ENCODE measurements at regions not wholly inside any gene's neighbourhood (a gene's known extent, or its start where the extent isn't known, plus 50 kb on each side); places are given as distances from the start of the nearest gene placed in this dataset.
"Not testable (repeated sequence)": the region's sequence is repeated elsewhere in the genome, so short reads cannot be mapped to it uniquely, and the experiment has no call there.

GRCh38 chr7:65554553-65555476 is 181.2 kb downstream of the ZNF92 start:
- no CpG with 5 or more reads among the region's 85 CpGs for WGBS, 2 experiments (ENCODE audit: extremely low coverage in 2 of 2, insufficient read length in 1 of 2)
- H3K9ac ChIP-seq (ENCODE audit: low read depth, low read length); H3K27ac ChIP-seq (ENCODE audit: insufficient read depth, low read length); CTCF ChIA-PET; H3K4me1 ChIP-seq (ENCODE audit: control insufficient read depth, insufficient read depth, low read length); H2BK20ac ChIP-seq (ENCODE audit: low read depth, low read length); H3K4me3 ChIP-seq (ENCODE audit: insufficient read depth, low read depth, low read length); H2BK15ac ChIP-seq (ENCODE audit: low read depth, low read length); H3K56ac ChIP-seq (ENCODE audit: extremely low read depth, insufficient read depth, low read length); BruUV-seq (replicated peaks); DNase-seq; H3K9me3 ChIP-seq (ENCODE audit: control insufficient read depth, insufficient read depth, low read length); H2AFZ ChIP-seq (replicated peaks; ENCODE audit: low read length, poor library complexity); dilution Hi-C loops (cut with HindIII; ENCODE audit: low sequenced_read_pairs, unreplicated experiment); H3K18ac ChIP-seq (ENCODE audit: low read depth, low read length); H3K4ac ChIP-seq (ENCODE audit: low read depth, low read length); in situ Hi-C loops (cut with MboI; ENCODE audit: low sequenced_read_pairs); H3K36me3 ChIP-seq (ENCODE audit: control insufficient read depth, insufficient read depth, low read length); H4K5ac ChIP-seq (ENCODE audit: low read depth, low read length); POLR2A ChIA-PET (ENCODE audit: unreplicated experiment); H3K27me3 ChIP-seq (ENCODE audit: control insufficient read depth, insufficient read depth, low read length); H4K20me1 ChIP-seq (ENCODE audit: insufficient read depth, low read length); H3K23ac ChIP-seq (ENCODE audit: low read depth, low read length); H3K4me2 ChIP-seq (ENCODE audit: low read depth, low read length); intact Hi-C loops (cut with micrococcal nuclease); H2BK5ac ChIP-seq (ENCODE audit: low read depth, low read length, poor library complexity, severe bottlenecking); H4K8ac ChIP-seq (ENCODE audit: low read depth in 2 of 2, low read length in 2 of 2); H3K79me1 ChIP-seq (ENCODE audit: low read depth in 1 of 2, low read length in 2 of 2); H2BK120ac ChIP-seq (ENCODE audit: low read depth, low read length); H4K91ac ChIP-seq (ENCODE audit: insufficient read depth, low read depth, low read length); H2AK5ac ChIP-seq (ENCODE audit: low read depth, low read length); H3K14ac ChIP-seq (replicated peaks; ENCODE audit: low read depth, low read length); H3K9me1 ChIP-seq (ENCODE audit: insufficient read depth, low read length); H2AK9ac ChIP-seq (replicated peaks; ENCODE audit: low read depth, low read length, poor library complexity): not testable (repeated sequence)
- ATAC-seq (ENCODE audit: low read depth), result peak; percentile 40

DNA sequence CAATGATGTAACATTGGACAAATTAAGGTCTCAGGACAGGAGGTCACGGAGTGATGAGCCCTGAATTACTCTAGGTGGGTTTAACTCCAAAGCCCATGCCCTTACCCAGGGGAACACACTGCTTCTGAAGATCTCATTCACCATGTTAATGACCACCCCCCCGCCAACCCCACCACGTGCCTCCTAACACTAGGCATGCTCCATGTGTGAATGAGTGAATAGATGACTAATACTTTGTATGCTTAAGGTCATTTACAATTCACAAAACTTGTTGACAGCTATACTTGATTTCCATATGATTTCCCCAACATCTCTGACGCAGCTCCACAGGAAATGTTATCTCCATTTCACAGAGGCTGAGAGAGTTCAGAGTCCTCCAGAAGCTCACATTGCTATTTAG is 184.9 kb downstream of the ZNF92 start:
- H4K20me1 ChIP-seq (ENCODE audit: insufficient read depth, low read length); H2BK20ac ChIP-seq (ENCODE audit: low read depth, low read length); CTCF ChIA-PET; H3K23ac ChIP-seq (ENCODE audit: low read depth, low read length); H3K4ac ChIP-seq (ENCODE audit: low read depth, low read length); H3K9me1 ChIP-seq (ENCODE audit: insufficient read depth, low read length); H4K91ac ChIP-seq (ENCODE audit: insufficient read depth, low read depth, low read length); H3K9me3 ChIP-seq (ENCODE audit: control insufficient read depth, insufficient read depth, low read length); intact Hi-C loops (cut with micrococcal nuclease); H4K8ac ChIP-seq (ENCODE audit: low read depth in 2 of 2, low read length in 2 of 2); H3K14ac ChIP-seq (replicated peaks; ENCODE audit: low read depth, low read length); H3K9ac ChIP-seq (ENCODE audit: low read depth, low read length); H3K27me3 ChIP-seq (ENCODE audit: control insufficient read depth, insufficient read depth, low read length); dilution Hi-C loops (cut with HindIII; ENCODE audit: low sequenced_read_pairs, unreplicated experiment); H2AFZ ChIP-seq (replicated peaks; ENCODE audit: low read length, poor library complexity); H2AK9ac ChIP-seq (replicated peaks; ENCODE audit: low read depth, low read length, poor library complexity); H3K4me3 ChIP-seq (ENCODE audit: insufficient read depth, low read depth, low read length); H3K4me2 ChIP-seq (ENCODE audit: low read depth, low read length); H3K27ac ChIP-seq (ENCODE audit: insufficient read depth, low read length); H2BK120ac ChIP-seq (ENCODE audit: low read depth, low read length); H3K4me1 ChIP-seq (ENCODE audit: control insufficient read depth, insufficient read depth, low read length); H4K5ac ChIP-seq (ENCODE audit: low read depth, low read length); H2BK5ac ChIP-seq (ENCODE audit: low read depth, low read length, poor library complexity, severe bottlenecking); H2AK5ac ChIP-seq (ENCODE audit: low read depth, low read length); H3K36me3 ChIP-seq (ENCODE audit: control insufficient read depth, insufficient read depth, low read length); BruUV-seq (replicated peaks); H3K79me1 ChIP-seq (ENCODE audit: low read depth in 1 of 2, low read length in 2 of 2); POLR2A ChIA-PET (ENCODE audit: unreplicated experiment); in situ Hi-C loops (cut with MboI; ENCODE audit: low sequenced_read_pairs); H3K56ac ChIP-seq (ENCODE audit: extremely low read depth, insufficient read depth, low read length); ATAC-seq (ENCODE audit: low read depth); DNase-seq; H2BK15ac ChIP-seq (ENCODE audit: low read depth, low read length); H3K18ac ChIP-seq (ENCODE audit: low read depth, low read length): not testable (repeated sequence)
- WGBS, 2 experiments (ENCODE audit: extremely low coverage in 2 of 2, insufficient read length in 1 of 2), result no CpG with 5 or more reads among the region's 4 CpGs

Data from IMR-90 (cell line).